IPS DF 6.9 (cell line): ENCODE measurements at regions not wholly inside any gene's neighbourhood (a gene's known extent, or its start where the extent isn't known, plus 50 kb on each side); places are given as distances from the start of the nearest gene placed in this dataset.

Source experiments
- DNase-seq: peaks from one replicate; pipeline ENCODE4 v3.0.0-alpha.2; 2013; ENCODE audit warnings: low read depth, low spot score
- H3K27ac ChIP-seq: one replicate; pipeline ENCODE4 v1.5.1; 2013; ENCODE audit warnings: low read length, control low read depth
- H3K27me3 ChIP-seq: 2 replicates; pipeline ENCODE4 v1.6.1; 2013; ENCODE audit warnings: mild to moderate bottlenecking, low read length; ENCODE audit not compliant: control insufficient read depth, insufficient read depth
- H3K36me3 ChIP-seq: 2 replicates; pipeline ENCODE4 v1.6.1; 2013; ENCODE audit warnings: low read length; ENCODE audit not compliant: control insufficient read depth, insufficient read depth
- H3K4me1 ChIP-seq: 2 replicates; pipeline ENCODE4 v1.6.1; 2013; ENCODE audit warnings: low read length; ENCODE audit not compliant: control insufficient read depth, insufficient read depth
- H3K4me3 ChIP-seq: 2 replicates; pipeline ENCODE4 v1.5.1; 2013; ENCODE audit warnings: mild to moderate bottlenecking, low read length
- H3K9me3 ChIP-seq: 2 replicates; pipeline ENCODE4 v1.6.1; 2013; ENCODE audit warnings: low read length, inconsistent platforms; ENCODE audit not compliant: control insufficient read depth, insufficient read depth
- WGBS: extraction: QIAGEN DNeasy Blood & Tissue Kit; methylation state at CpG from one replicate; pipeline ENCODE4 v1.1.7; 2013; ENCODE audit warnings: mixed read lengths, missing lambda C conversion rate; ENCODE audit not compliant: insufficient read length, insufficient coverage; 5-methylcytosine and 5-hydroxymethylcytosine counted together

- H3K4me3 ChIP-seq, result no peak overlapping the region
- no peaks in the 10 kb centered on the region for H3K4me1 ChIP-seq
- H3K9me3 ChIP-seq, result no peaks in the 10 kb centered on the region
- H3K27ac ChIP-seq, result no peak overlapping the region
- no peaks in the 10 kb centered on the region for H3K36me3 ChIP-seq
- no peak for DNase-seq
- WGBS, result no CpG with 5 or more reads among the region's 6 CpGs
- H3K27me3 ChIP-seq, result no peaks in the 10 kb centered on the region
These were observed 214.6 kb upstream of the ECI2 start for GRCh38 chr6:4349931-4350330.

GRCh38 chr6:4349323-4349722 is 213.9 kb upstream of the ECI2 start:
- Histone ChIP-seq H3K4me1 (no peaks in the 10 kb centered on the region), H3K27me3 (no peaks in the 10 kb centered on the region)
- no CpG with 5 or more reads among the region's 11 CpGs for WGBS

GRCh38 chr6:4348462-4349112 is 213.2 kb upstream of the ECI2 start:
- no CpG with 5 or more reads among the region's 14 CpGs for WGBS
- Histone ChIP-seq H3K36me3 (no peaks in the 10 kb centered on the region), H3K4me1 (no peaks in the 10 kb centered on the region), H3K9me3 (no peaks in the 10 kb centered on the region), H3K4me3 (no peak overlapping the region), H3K27ac (no peak overlapping the region), H3K27me3 (no peaks in the 10 kb centered on the region)
- no peak for DNase-seq

More at GRCh38 chr6:4349323-4349722, 213.9 kb upstream of the ECI2 start:
- Histone ChIP-seq H3K27ac (no peak overlapping the region), H3K9me3 (no peaks in the 10 kb centered on the region), H3K4me3 (no peak overlapping the region), H3K36me3 (no peaks in the 10 kb centered on the region)
- no peak for DNase-seq

GRCh38 chr6:4347877-4348276 is 212.5 kb upstream of the ECI2 start:
- no peak for DNase-seq
- H3K9me3 ChIP-seq, result no peaks in the 10 kb centered on the region
- no peak overlapping the region for H3K27ac ChIP-seq
- WGBS, result no CpG with 5 or more reads among the region's 9 CpGs
- H3K27me3 ChIP-seq, result no peaks in the 10 kb centered on the region
- H3K4me1 ChIP-seq, result no peaks in the 10 kb centered on the region
- H3K4me3 ChIP-seq, result no peak overlapping the region
- H3K36me3 ChIP-seq, result no peaks in the 10 kb centered on the region

GRCh38 chr6:4346659-4347333 is 211.4 kb upstream of the ECI2 start:
- no peak overlapping the region for H3K4me3 ChIP-seq
- no peak for DNase-seq
- no CpG with 5 or more reads among the region's 6 CpGs for WGBS
- no peaks in the 10 kb centered on the region for H3K9me3 ChIP-seq
- H3K36me3 ChIP-seq, result no peaks in the 10 kb centered on the region
- H3K27me3 ChIP-seq, result no peaks in the 10 kb centered on the region
- H3K4me1 ChIP-seq, result no peaks in the 10 kb centered on the region
- H3K27ac ChIP-seq, result no peak overlapping the region

- no CpG with 5 or more reads among the region's 3 CpGs for WGBS
- no peaks in the 10 kb centered on the region for H3K36me3 ChIP-seq
- no peak overlapping the region for H3K4me3 ChIP-seq
- DNase-seq, result no peak
- no peaks in the 10 kb centered on the region for H3K27me3 ChIP-seq
- no peaks in the 10 kb centered on the region for H3K4me1 ChIP-seq
- H3K27ac ChIP-seq, result no peak overlapping the region
- H3K9me3 ChIP-seq, result no peaks in the 10 kb centered on the region
These were observed 210.2 kb upstream of the ECI2 start for GRCh38 chr6:4345543-4345942.

GRCh38 chr6:4344317-4344899 is 209.0 kb upstream of the ECI2 start:
- no CpG with 5 or more reads among the region's 10 CpGs for WGBS
- no peaks in the 10 kb centered on the region for H3K9me3 ChIP-seq
- H3K4me1 ChIP-seq, result no peaks in the 10 kb centered on the region
- no peak overlapping the region for H3K27ac ChIP-seq
- H3K4me3 ChIP-seq, result no peak overlapping the region
- H3K27me3 ChIP-seq, result no peaks in the 10 kb centered on the region
- H3K36me3 ChIP-seq, result no peaks in the 10 kb centered on the region
- no peak for DNase-seq

GRCh38 chr6:4342407-4343137 is 207.2 kb upstream of the ECI2 start:
- no CpG with 5 or more reads among the region's 4 CpGs for WGBS
- no peak for DNase-seq
- Histone ChIP-seq H3K4me1 (no peaks in the 10 kb centered on the region), H3K27me3 (no peaks in the 10 kb centered on the region), H3K4me3 (no peak overlapping the region), H3K9me3 (no peaks in the 10 kb centered on the region), H3K27ac (no peak overlapping the region), H3K36me3 (no peaks in the 10 kb centered on the region)

GRCh38 chr6:4341078-4341797 is 205.9 kb upstream of the ECI2 start:
- Histone ChIP-seq H3K4me1 (no peaks in the 10 kb centered on the region), H3K4me3 (no peak overlapping the region), H3K9me3 (no peaks in the 10 kb centered on the region), H3K27me3 (no peaks in the 10 kb centered on the region), H3K36me3 (no peaks in the 10 kb centered on the region), H3K27ac (no peak overlapping the region)
- no CpG with 5 or more reads among the region's 5 CpGs for WGBS
- DNase-seq, result no peak

GRCh38 chr6:4340544-4340943 is 205.2 kb upstream of the ECI2 start:
- Histone ChIP-seq H3K27me3 (no peaks in the 10 kb centered on the region), H3K4me1 (no peaks in the 10 kb centered on the region), H3K27ac (no peak overlapping the region), H3K4me3 (no peak overlapping the region), H3K9me3 (no peaks in the 10 kb centered on the region), H3K36me3 (no peaks in the 10 kb centered on the region)
- no peak for DNase-seq
- no CpG with 5 or more reads among the region's 7 CpGs for WGBS
